ENCODE measurements at regions not wholly inside any gene's neighbourhood (a gene's known extent, or its start where the extent isn't known, plus 50 kb on each side); places are given as distances from the start of the nearest gene placed in this dataset.

GRCh38 chr20:51076786-51077685, 54.1 kb upstream of the KCNG1 start:
- in situ Hi-C loops (cut with HindIII; ENCODE audit: low sequenced_read_pairs): no loop called here
- DNase-seq (ENCODE audit: low read depth): no peak
- no peak for TF ChIP-seq CTCF (IDR thresholded peaks at IDR 0.05; ENCODE audit: low read depth, low read length, missing control alignments)
- no peak overlapping the region for H3K4me3 ChIP-seq (ENCODE audit: low read depth, low read length)

- H3K4me3 ChIP-seq (ENCODE audit: low read depth, low read length): no peak overlapping the region
- in situ Hi-C loops (cut with HindIII; ENCODE audit: low sequenced_read_pairs): no loop called here
- no peak for DNase-seq (ENCODE audit: low read depth)
- TF ChIP-seq CTCF (IDR thresholded peaks at IDR 0.05; ENCODE audit: low read depth, low read length, missing control alignments): no peak
Measured at GRCh38 chr20:51074062-51074461, 51.2 kb upstream of the KCNG1 start.

Data from astrocyte of the cerebellum (primary cell).